Pulmonary artery endothelial cell (primary cell): ENCODE measurements at regions not wholly inside any gene's neighbourhood (a gene's known extent, or its start where the extent isn't known, plus 50 kb on each side); places are given as distances from the start of the nearest gene placed in this dataset.

Source experiments
- DNase-seq: peaks from one replicate; pipeline ENCODE4 v3.0.0-alpha.2; 2011; ENCODE audit warnings: low read depth, low spot score

- no peak for DNase-seq
These were observed 2052.8 kb upstream of the TENM3 start for GRCh38 chr4:180190382-180190781.

DNA sequence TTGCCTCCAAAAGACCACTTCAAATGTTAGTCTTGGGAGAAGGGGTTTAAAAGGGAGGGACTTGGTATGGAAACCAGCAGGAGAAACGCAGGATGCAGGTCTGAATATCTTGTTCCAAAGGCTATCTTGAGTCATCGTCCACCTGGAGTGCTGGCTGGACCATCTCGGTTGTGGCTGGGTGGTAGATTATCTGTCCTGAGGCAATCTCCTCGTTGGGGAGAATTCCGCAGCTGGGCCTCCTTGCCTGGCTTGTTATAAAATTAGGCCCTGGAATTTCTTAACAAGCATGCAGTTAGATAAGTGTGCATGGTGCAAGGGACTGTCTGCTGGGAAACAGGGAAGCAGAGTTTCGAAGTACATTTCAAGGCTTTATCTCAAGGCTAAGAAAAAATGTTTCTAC lies 2045.7 kb upstream of the TENM3 start:
- DNase-seq, result no peak

- no peak for DNase-seq
These were observed 2039.9 kb upstream of the TENM3 start for GRCh38 chr4:180203349-180203748.

DNA sequence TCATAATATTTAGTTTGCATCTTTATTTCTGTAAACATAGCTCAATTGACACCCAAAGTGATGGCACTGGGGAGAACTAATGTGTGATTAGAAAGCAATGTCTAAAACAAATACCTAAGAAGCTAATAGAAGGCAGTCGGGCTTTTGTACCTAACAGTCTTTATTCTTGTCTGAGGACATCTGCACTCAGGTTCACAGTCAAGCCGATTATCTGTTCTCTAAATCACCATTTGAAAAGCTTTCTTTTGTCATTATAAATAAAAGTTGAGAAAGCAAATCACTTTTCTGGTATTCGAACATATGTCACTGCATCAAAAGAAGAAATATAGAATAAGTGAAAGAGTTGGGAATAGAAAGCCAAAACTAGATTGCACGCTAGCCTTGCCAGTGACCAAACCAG lies 2037.9 kb upstream of the TENM3 start:
- no peak for DNase-seq

GRCh38 chr4:180207921-180208320 lies 2035.3 kb upstream of the TENM3 start:
- DNase-seq, result no peak

DNA sequence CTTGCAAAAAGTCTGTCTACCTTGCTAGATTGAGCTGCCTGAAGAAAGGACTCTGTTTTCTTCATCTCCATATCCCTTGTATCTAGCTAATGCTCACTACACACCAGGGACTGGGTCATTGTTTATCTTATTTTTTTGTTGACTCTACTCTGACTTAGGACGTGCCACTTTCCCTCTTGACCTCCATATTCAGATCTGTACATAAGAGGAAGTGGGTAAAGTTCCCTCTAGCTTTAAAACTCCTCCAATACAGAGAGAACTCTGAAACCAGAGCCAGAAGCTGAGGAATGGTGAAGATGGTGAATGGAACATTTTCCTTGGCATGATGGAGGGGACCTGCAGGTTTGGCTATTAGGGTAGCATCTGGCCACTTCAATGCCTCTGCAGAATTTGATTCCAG lies 2026.1 kb upstream of the TENM3 start:
- DNase-seq, result no peak

DNA sequence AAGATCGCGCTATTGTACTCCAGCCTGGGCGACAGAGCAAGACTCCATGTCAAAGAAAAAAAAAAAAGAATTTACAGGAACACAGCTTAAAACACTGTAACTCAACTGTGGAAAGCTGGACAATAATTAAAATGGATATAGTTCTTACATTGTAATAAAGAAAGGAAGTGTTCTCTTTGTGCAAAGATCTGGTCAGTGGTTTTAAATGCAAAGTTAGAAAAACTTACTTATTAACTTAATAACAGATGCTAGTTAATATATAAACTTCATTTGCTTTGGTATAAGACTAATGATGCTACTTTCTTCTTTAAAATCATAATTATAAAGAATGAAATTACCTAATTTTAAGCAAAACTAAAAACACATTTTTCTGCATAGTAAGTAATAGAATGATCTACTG lies 2024.1 kb upstream of the TENM3 start:
- DNase-seq, result no peak

DNA sequence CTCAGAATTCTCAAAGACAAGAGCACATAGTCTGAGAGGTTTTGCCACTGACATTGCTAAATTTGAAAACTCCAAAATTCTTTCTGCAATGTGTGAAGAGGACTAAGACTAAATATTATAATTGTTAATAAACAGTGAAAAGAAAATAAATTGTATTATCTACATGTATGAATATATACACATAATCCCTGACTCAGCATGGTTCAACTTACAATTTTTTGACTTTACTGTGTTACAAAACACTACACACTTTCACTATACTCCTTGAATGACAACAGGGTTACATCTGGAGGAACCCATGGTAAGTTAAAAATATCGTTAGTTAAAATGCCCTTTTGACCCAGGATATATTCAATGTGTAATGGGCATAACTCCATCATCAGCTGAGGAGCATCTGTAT lies 2017.2 kb upstream of the TENM3 start:
- DNase-seq, result no peak

GRCh38 chr4:180234730-180235129 lies 2008.5 kb upstream of the TENM3 start:
- DNase-seq, result no peak

DNA sequence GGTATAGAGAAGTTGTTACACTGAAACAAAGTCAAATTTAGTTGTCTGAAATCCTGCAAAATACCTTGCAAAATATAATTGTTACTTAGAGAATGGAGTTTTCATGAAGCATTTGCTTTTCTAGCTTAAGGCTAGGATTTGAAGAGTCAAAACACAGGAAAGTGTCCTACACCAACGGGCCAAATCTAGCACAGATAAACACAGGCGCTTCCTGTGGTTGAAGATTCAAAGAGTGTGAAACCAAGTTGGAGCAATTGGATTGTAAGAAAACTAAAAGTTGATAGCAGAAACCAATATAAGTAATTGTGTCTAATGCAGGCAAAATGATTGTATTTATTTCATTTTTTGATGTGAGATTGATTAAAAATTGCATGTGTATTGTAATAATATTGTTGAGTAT lies 2002.5 kb upstream of the TENM3 start:
- DNase-seq, result no peak

GRCh38 chr4:180253419-180253818 lies 1989.8 kb upstream of the TENM3 start:
- DNase-seq, result no peak

DNA sequence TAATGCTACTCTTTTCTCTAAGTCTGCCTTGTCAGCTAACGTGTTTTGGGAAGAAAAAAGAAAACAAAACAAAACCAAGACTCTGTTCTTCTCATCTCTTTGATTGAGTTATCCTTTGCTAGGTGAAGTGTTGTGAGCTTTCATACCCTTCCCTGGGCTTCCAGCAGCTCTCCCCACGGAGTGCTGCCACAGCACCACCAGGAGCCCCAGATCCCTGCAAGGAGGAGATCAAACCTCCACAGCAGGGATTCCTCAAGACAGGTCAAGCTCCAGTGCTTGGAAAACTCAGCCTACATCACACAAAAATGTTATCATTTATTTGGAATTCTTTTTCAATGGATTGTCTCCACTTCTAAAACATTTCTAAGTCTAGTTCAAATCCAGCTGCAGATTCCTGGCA lies 1981.9 kb upstream of the TENM3 start:
- no peak for DNase-seq

- DNase-seq, result no peak
These were observed 1963.1 kb upstream of the TENM3 start for GRCh38 chr4:180280076-180280475.

DNA sequence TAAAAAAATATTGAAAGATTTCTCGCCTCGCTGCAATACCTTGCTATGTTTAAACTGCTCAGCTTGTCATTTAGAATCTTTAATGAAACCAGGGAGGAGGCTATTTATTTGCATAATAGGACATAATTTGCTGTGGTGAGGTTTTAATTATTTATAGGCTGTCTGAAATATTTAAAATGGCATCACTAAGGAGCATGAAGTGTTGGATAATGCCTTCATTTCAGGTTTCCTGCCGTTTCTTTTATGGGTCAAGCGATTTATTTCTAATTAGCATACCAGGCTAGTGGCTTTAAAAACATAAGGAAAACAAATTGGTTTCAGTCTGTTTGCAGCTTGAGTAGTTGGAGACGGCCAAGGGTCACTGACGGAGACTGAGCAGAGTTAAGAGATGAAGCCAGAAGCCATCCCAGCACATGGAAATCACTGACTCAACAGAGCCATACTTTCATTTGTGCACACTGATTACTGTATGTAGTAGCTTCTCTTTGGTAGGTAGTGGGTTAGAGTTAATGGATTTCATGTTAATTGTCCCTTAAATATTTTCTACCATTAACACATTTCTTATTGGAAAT lies 1962.4 kb upstream of the TENM3 start:
- no peak for DNase-seq

GRCh38 chr4:180281724-180282123 lies 1961.5 kb upstream of the TENM3 start:
- no peak for DNase-seq

GRCh38 chr4:180284267-180284666 lies 1958.9 kb upstream of the TENM3 start:
- DNase-seq, result no peak

GRCh38 chr4:180285796-180286195 lies 1957.4 kb upstream of the TENM3 start:
- DNase-seq, result no peak

DNA sequence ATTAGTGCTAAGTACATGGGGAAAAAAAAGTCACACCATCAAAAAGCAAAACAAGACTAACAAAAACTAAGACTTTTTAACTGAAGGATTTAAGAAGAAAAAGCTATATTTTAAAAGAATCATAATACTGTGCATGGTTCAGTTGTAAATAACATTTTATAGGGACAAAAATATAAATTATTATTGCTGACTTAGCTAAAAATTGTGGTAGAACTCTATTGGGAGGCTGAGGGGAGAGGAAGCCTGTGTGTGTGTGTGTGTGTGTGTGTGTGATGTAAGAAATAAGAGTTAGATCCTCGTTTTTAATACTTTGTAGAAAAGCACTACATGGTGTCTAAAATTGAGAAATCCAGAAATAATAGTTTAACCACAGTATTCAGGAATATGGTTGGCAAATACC lies 1950.9 kb upstream of the TENM3 start:
- DNase-seq, result no peak

- no peak for DNase-seq
These were observed 1947.1 kb upstream of the TENM3 start for GRCh38 chr4:180296036-180296599.

DNA sequence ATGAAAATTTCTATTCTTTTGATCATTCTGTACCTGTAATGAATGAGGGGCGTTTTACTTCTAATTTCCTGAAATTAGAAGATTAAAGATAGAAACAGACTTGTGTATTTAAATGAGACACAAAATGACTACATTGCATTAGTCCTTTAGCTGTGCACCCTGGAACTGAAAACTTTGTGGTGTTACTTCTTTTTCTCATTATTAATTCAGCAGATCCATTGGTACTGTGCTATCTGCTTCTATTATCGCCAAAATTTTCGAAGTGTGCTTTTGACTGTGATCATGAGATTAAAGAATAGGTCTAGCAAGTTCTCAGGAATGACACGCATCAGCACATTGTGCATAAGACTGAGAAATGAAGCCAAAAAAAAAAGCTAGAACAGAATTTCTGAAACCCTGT lies 1938.9 kb upstream of the TENM3 start:
- no peak for DNase-seq

GRCh38 chr4:180310616-180311015 lies 1932.6 kb upstream of the TENM3 start:
- DNase-seq, result no peak

DNA sequence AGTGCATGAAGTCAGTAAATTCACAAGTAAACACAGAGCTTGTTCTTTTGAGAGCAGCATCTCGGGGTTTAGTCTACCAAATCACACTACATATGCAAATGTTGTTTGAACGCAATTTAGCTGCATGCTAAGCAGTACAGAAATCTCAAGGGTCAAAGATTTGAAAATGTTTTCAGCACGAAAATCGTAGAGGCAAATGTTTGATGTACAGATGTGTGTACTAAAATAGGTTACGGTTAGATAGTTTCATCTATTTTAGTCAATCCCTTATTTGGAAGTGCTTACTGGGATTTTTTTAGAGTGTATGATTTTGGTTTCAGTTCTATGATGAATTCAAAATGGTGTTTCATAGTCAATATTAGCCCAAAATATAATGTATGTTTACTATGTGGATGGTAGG lies 1928.2 kb upstream of the TENM3 start:
- no peak for DNase-seq

- DNase-seq, result no peak
These were observed 1912.7 kb upstream of the TENM3 start for GRCh38 chr4:180330521-180330920.

GRCh38 chr4:180333162-180333561 lies 1910.0 kb upstream of the TENM3 start:
- no peak for DNase-seq
